Limb (tissue), 2 donors: ENCODE measurements at regions not wholly inside any gene's neighbourhood (a gene's known extent, or its start where the extent isn't known, plus 50 kb on each side); places are given as distances from the start of the nearest gene placed in this dataset.

Experiments used
- DNase-seq, 2 donors: peaks; one replicate each; pipeline ENCODE4 v3.0.0-alpha.2; 2016; ENCODE audit errors: extremely low spot score in 2 of 2

- DNase-seq: no peak
Observed at GRCh38 chr22:44403166-44403565, 90.4 kb upstream of the SHISAL1 start.

GRCh38 chr22:44402196-44403111 is 89.7 kb upstream of the SHISAL1 start:
- DNase-seq: no peak

- no peak for DNase-seq
Observed at GRCh38 chr22:44401783-44402110, 89.0 kb upstream of the SHISAL1 start.

GRCh38 chr22:44400763-44401060 is 88.0 kb upstream of the SHISAL1 start:
- no peak for DNase-seq

GRCh38 chr22:44399906-44400762 is 87.4 kb upstream of the SHISAL1 start:
- no peak for DNase-seq

GRCh38 chr22:44398856-44399837 is 86.4 kb upstream of the SHISAL1 start:
- peak in 1 of 2 donors; percentile 31 for DNase-seq

GRCh38 chr22:44396727-44397722 is 84.3 kb upstream of the SHISAL1 start:
- no peak for DNase-seq

GRCh38 chr22:44396021-44396726 is 83.4 kb upstream of the SHISAL1 start:
- DNase-seq: no peak

GRCh38 chr22:44395118-44396005 is 82.6 kb upstream of the SHISAL1 start:
- DNase-seq: no peak

- peak in 1 of 2 donors; percentile 29 for DNase-seq
Observed at GRCh38 chr22:44394246-44395117, 81.7 kb upstream of the SHISAL1 start.

GRCh38 chr22:44393066-44393465 is 80.3 kb upstream of the SHISAL1 start:
- peak in 1 of 2 donors; percentile 15 for DNase-seq

- DNase-seq: peak in 1 of 2 donors; percentile 19
Observed at GRCh38 chr22:44392446-44392921, 79.7 kb upstream of the SHISAL1 start.

GRCh38 chr22:44391481-44392445 is 79.0 kb upstream of the SHISAL1 start:
- peak in 1 of 2 donors; percentile 28 for DNase-seq

GRCh38 chr22:44391015-44391414 is 78.3 kb upstream of the SHISAL1 start:
- DNase-seq: peak in 1 of 2 donors; percentile 30

- no peak for DNase-seq
Observed at GRCh38 chr22:44390613-44390970, 77.8 kb upstream of the SHISAL1 start.

GRCh38 chr22:44389926-44390612 is 77.3 kb upstream of the SHISAL1 start:
- peak in 1 of 2 donors; percentile 24 for DNase-seq
